HL-60 (cell line): ENCODE measurements at regions not wholly inside any gene's neighbourhood (a gene's known extent, or its start where the extent isn't known, plus 50 kb on each side); places are given as distances from the start of the nearest gene placed in this dataset.

Experiments
- DNase-seq, 2 experiments: peaks; one replicate each; pipeline ENCODE4 v3.0.0-alpha.2; 2010 to 2020; ENCODE audit warnings: low read depth in 1 of 2, low spot score in 1 of 2
- H3K27ac ChIP-seq: fragments of 250-450 bp; sonication (Bioruptor Pico); replicated peaks from 2 replicates; pipeline ENCODE4 v1.5.1; 2020; ENCODE audit warnings: mild to moderate bottlenecking, moderate library complexity
- H3K27me3 ChIP-seq: fragments of 250-450 bp; sonication (Bioruptor Pico); 2 replicates; pipeline ENCODE4 v1.5.1; 2021; ENCODE audit warnings: mild to moderate bottlenecking, moderate library complexity; ENCODE audit not compliant: insufficient read depth, poor library complexity, severe bottlenecking
- H3K4me3 ChIP-seq: replicated peaks from 2 replicates; pipeline ENCODE4 v1.5.1; 2011; ENCODE audit warnings: mild to moderate bottlenecking, control low read depth, low read length; ENCODE audit not compliant: insufficient read depth
- CTCF ChIP-seq: IDR thresholded peaks from one replicate; pipeline ENCODE4 v1.5.1; 2011; ENCODE audit warnings: low read length, control low read depth, inconsistent platforms; ENCODE audit not compliant: insufficient read depth
- GABPA ChIP-seq: IDR thresholded peaks from 2 replicates; pipeline ENCODE4 v1.6.1; 2012; ENCODE audit warnings: low read depth
- POLR2AphosphoS5 ChIP-seq: IDR thresholded peaks from 2 replicates; pipeline ENCODE4 v1.6.1; 2012; ENCODE audit warnings: low read depth
- REST ChIP-seq: IDR thresholded peaks from 2 replicates; pipeline ENCODE4 v1.6.1; 2012; ENCODE audit warnings: low read depth; ENCODE audit not compliant: insufficient replicate concordance
- SPI1 ChIP-seq: IDR thresholded peaks from 2 replicates; pipeline ENCODE4 v1.6.1; 2012; ENCODE audit warnings: low read depth, mild to moderate bottlenecking, borderline replicate concordance

- Histone ChIP-seq H3K27me3 (no peaks in the 10 kb centered on the region), H3K4me3 (no peak overlapping the region), H3K27ac (no peak overlapping the region)
- DNase-seq = no peak
- TF ChIP-seq SPI1 (no peak), CTCF (no peak), GABPA (no peak), POLR2AphosphoS5 (no peak), REST (no peak)
These were observed 499.9 kb downstream of the ZEB2 start for GRCh38 chr2:144020047-144020446.

GRCh38 chr2:144015655-144016245, 504.2 kb downstream of the ZEB2 start:
- Histone ChIP-seq H3K4me3 (no peak overlapping the region), H3K27ac (no peak overlapping the region), H3K27me3 (no peaks in the 10 kb centered on the region)
- TF ChIP-seq REST (no peak), SPI1 (no peak; the same call in 1 of the 2 replicates), GABPA (no peak), CTCF (no peak), POLR2AphosphoS5 (no peak)
- no peak for DNase-seq

GRCh38 chr2:144015036-144015435, 504.9 kb downstream of the ZEB2 start:
- no peak for DNase-seq

More at GRCh38 chr2:144015036-144015435, 504.9 kb downstream of the ZEB2 start:
- no peaks in the 10 kb centered on the region for H3K27me3 ChIP-seq
- H3K27ac ChIP-seq = no peak overlapping the region
- TF ChIP-seq CTCF (no peak), POLR2AphosphoS5 (no peak), GABPA (no peak), REST (no peak), SPI1 (no peak)
- H3K4me3 ChIP-seq = no peak overlapping the region
